Gastroesophageal sphincter (tissue), 3 donors: ENCODE measurements at regions not wholly inside any gene's neighbourhood (a gene's known extent, or its start where the extent isn't known, plus 50 kb on each side); places are given as distances from the start of the nearest gene placed in this dataset.

Source experiments
- EP300 ChIP-seq: sonication (generic); formaldehyde crosslinking; IDR thresholded peaks from one replicate; pipeline ENCODE4 v1.6.1; 2017; ENCODE audit warnings: antibody characterized with exemption, mild to moderate bottlenecking
- POLR2A ChIP-seq, 2 donors: fragments of 450-650 bp; IDR thresholded peaks; one replicate each; pipeline ENCODE4 v1.6.1; 2017; ENCODE audit warnings: antibody characterized with exemption in 2 of 2, mild to moderate bottlenecking in 2 of 2, moderate library complexity in 1 of 2
- TF ChIP-seq, protein P1 (sequence below), 4 experiments: fragments of 200-600 bp in 2 of 4; fragments of 450-650 bp in 2 of 4; sonication (generic) in 1 of 4; IDR thresholded peaks; one replicate each; pipeline ENCODE4 v1.5.1; 2017 to 2019; ENCODE audit warnings: antibody characterized with exemption in 4 of 4, mild to moderate bottlenecking in 2 of 4, moderate library complexity in 2 of 4

DNA sequence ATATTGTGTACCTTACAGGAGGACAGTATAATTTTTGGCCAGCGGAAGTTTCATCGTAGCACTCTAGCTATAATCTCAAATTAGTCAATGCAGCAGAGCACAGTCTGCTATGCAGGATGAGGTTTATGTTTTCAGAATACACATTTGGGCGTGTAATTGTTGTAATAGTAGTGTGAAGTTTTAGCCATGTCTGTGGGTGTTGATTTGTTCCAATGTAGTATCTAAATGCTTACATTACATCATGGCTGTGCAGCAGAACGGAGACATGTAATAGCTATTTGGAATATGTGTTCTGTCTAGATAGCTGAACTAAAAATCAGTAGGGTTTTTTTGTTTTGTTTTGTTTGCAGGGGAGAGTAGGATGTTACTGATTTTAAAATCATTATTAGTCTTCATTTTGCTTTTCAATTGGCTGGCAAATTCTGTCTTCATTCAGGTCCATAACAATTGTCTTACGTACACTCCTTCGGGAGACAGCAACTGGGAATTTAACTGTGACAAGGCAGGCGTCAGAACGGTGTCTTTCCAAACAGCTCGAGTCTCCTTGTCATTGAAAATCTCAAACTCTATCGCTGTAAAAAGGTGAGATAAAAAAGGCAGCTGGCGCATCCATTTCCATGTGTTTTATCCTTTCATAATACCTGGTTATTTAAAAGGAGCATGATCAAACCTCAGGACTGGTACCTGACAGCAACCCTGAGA, 65.1 kb upstream of the CDH4 start:
- TF ChIP-seq EP300 (no peak), POLR2A (IDR thresholded peaks at IDR 0.05) (no peak)
- TF ChIP-seq, protein P1, sequence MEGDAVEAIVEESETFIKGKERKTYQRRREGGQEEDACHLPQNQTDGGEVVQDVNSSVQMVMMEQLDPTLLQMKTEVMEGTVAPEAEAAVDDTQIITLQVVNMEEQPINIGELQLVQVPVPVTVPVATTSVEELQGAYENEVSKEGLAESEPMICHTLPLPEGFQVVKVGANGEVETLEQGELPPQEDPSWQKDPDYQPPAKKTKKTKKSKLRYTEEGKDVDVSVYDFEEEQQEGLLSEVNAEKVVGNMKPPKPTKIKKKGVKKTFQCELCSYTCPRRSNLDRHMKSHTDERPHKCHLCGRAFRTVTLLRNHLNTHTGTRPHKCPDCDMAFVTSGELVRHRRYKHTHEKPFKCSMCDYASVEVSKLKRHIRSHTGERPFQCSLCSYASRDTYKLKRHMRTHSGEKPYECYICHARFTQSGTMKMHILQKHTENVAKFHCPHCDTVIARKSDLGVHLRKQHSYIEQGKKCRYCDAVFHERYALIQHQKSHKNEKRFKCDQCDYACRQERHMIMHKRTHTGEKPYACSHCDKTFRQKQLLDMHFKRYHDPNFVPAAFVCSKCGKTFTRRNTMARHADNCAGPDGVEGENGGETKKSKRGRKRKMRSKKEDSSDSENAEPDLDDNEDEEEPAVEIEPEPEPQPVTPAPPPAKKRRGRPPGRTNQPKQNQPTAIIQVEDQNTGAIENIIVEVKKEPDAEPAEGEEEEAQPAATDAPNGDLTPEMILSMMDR (IDR thresholded peaks at IDR 0.05) = no peak
